HEK293 (cell line): ENCODE measurements at regions not wholly inside any gene's neighbourhood (a gene's known extent, or its start where the extent isn't known, plus 50 kb on each side); places are given as distances from the start of the nearest gene placed in this dataset.

ENCODE experiments used
- CTCF ChIA-PET: fragments of 350-600 bp; formaldehyde crosslinking; extraction: SDS; loops from one replicate; lab custom pipeline; 2021; ENCODE audit warnings: antibody characterized with exemption; lab: Yijun Ruan, JAX
- POLR2A ChIA-PET: fragments of 300-600 bp; formaldehyde crosslinking; extraction: SDS; loops from one replicate; lab custom pipeline; 2020; ENCODE audit warnings: antibody characterized with exemption, inconsistent platforms; lab: Yijun Ruan, JAX
- H3K27ac ChIP-seq: fragments of 200-500 bp; sonication (Bioruptor generic); 2 replicates; pipeline ENCODE4 v1.5.1; 2014; ENCODE audit warnings: low read depth, low read length, control low read depth, inconsistent platforms; ENCODE audit errors: extremely low read depth
- H3K36me3 ChIP-seq, 2 experiments: fragments of 200-500 bp in 1 of 2; sonication (Bioruptor generic) in 1 of 2; 1 replicate in 1 of 2; 2 replicates in 1 of 2; pipeline ENCODE4 v1.5.1; 2014 to 2017; ENCODE audit warnings: inconsistent platforms in 2 of 2, low read length in 2 of 2; ENCODE audit not compliant: control insufficient read depth in 2 of 2, insufficient read depth in 1 of 2
- H3K4me1 ChIP-seq: fragments of 200-500 bp; sonication (Bioruptor generic); 2 replicates; pipeline ENCODE4 v1.5.1; 2014; ENCODE audit warnings: mild to moderate bottlenecking, low read length, inconsistent platforms; ENCODE audit not compliant: control insufficient read depth, insufficient read depth
- H3K4me3 ChIP-seq: 2 replicates; pipeline ENCODE4 v1.5.1; 2011; ENCODE audit warnings: low read depth, mild to moderate bottlenecking, control low read depth, low read length, moderate library complexity
- H3K9me3 ChIP-seq: fragments of 200-500 bp; sonication (Bioruptor generic); 2 replicates; pipeline ENCODE4 v1.5.1; 2014; ENCODE audit warnings: low read depth, low read length, inconsistent platforms; ENCODE audit not compliant: control insufficient read depth, insufficient read depth
- GFI1B ChIP-seq: fragments of 450-650 bp; formaldehyde crosslinking; IDR thresholded peaks from 2 replicates; pipeline ENCODE4 v1.5.1; 2016; ENCODE audit warnings: missing biosample characterization, missing genetic modification characterization
- GLIS1 ChIP-seq: fragments of 450-650 bp; formaldehyde crosslinking; IDR thresholded peaks from 2 replicates; pipeline ENCODE4 v1.5.1; 2016; ENCODE audit warnings: missing biosample characterization, missing genetic modification characterization
- HOXC10 ChIP-seq: sonication (generic); formaldehyde crosslinking; IDR thresholded peaks from 2 replicates; pipeline ENCODE4 v1.8.1; 2023; ENCODE audit warnings: mild to moderate bottlenecking, missing genetic modification reagents
- KLF10 ChIP-seq: fragments of 450-650 bp; IDR thresholded peaks from 2 replicates; pipeline ENCODE4 v1.5.1; 2018; ENCODE audit warnings: missing biosample characterization, mild to moderate bottlenecking, missing genetic modification characterization
- PBX3 ChIP-seq: sonication (generic); formaldehyde crosslinking; IDR thresholded peaks from 2 replicates; pipeline ENCODE4 v1.8.1; 2022; ENCODE audit warnings: mild to moderate bottlenecking, moderate library complexity, missing genetic modification reagents
- REPIN1 ChIP-seq: fragments of 450-650 bp; formaldehyde crosslinking; IDR thresholded peaks from 2 replicates; pipeline ENCODE4 v1.5.1; 2017; ENCODE audit warnings: missing biosample characterization, missing genetic modification characterization, low read depth
- SETDB1 ChIP-seq: IDR thresholded peaks from one replicate; pipeline ENCODE4 v1.6.1; 2017; ENCODE audit warnings: mild to moderate bottlenecking, low read length, moderate library complexity, mixed read lengths; ENCODE audit not compliant: insufficient read length
- TRIM28 ChIP-seq: IDR thresholded peaks from 2 replicates; pipeline ENCODE4 v1.6.1; 2011; ENCODE audit warnings: low read length, control low read depth, borderline replicate concordance
- ZBTB21 ChIP-seq: fragments of 450-650 bp; formaldehyde crosslinking; IDR thresholded peaks from 2 replicates; pipeline ENCODE4 v1.5.1; 2017; ENCODE audit warnings: missing biosample characterization, missing genetic modification characterization
- ZEB2 ChIP-seq: fragments of 450-650 bp; formaldehyde crosslinking; IDR thresholded peaks from 2 replicates; pipeline ENCODE4 v1.5.1; 2016; ENCODE audit warnings: missing biosample characterization, missing genetic modification characterization
- ZIC2 ChIP-seq: fragments of 450-650 bp; formaldehyde crosslinking; IDR thresholded peaks from 2 replicates; pipeline ENCODE4 v1.5.1; 2016; ENCODE audit warnings: missing biosample characterization, missing genetic modification characterization
- ZNF16 ChIP-seq: fragments of 450-650 bp; formaldehyde crosslinking; IDR thresholded peaks from 2 replicates; pipeline ENCODE4 v1.5.1; 2016; ENCODE audit warnings: low read depth, missing biosample characterization, missing genetic modification characterization
- ZNF174 ChIP-seq: fragments of 450-650 bp; formaldehyde crosslinking; IDR thresholded peaks from 2 replicates; pipeline ENCODE4 v1.5.0; 2017; ENCODE audit warnings: missing biosample characterization, mild to moderate bottlenecking, missing genetic modification characterization
- ZNF24 ChIP-seq: fragments of 450-650 bp; formaldehyde crosslinking; IDR thresholded peaks from 2 replicates; pipeline ENCODE4 v1.5.1; 2016; ENCODE audit warnings: missing biosample characterization, missing genetic modification characterization
- ZNF311 ChIP-seq: fragments of 450-650 bp; formaldehyde crosslinking; IDR thresholded peaks from 2 replicates; pipeline ENCODE4 v1.5.1; 2017; ENCODE audit warnings: missing biosample characterization, missing genetic modification characterization, borderline replicate concordance
- ZNF366 ChIP-seq: fragments of 450-650 bp; formaldehyde crosslinking; conservative IDR thresholded peaks from 2 replicates; pipeline ENCODE4 v1.5.1; 2016; ENCODE audit warnings: missing biosample characterization, missing genetic modification characterization
- ZNF37A ChIP-seq: fragments of 450-650 bp; IDR thresholded peaks from 2 replicates; pipeline ENCODE4 v1.5.1; 2018; ENCODE audit warnings: missing biosample characterization, missing genetic modification characterization
- ZNF48 ChIP-seq: fragments of 450-650 bp; formaldehyde crosslinking; IDR thresholded peaks from 2 replicates; pipeline ENCODE4 v1.5.1; 2016; ENCODE audit warnings: missing biosample characterization, missing genetic modification characterization
- ZNF580 ChIP-seq: fragments of 450-650 bp; formaldehyde crosslinking; IDR thresholded peaks from 2 replicates; pipeline ENCODE4 v1.5.1; 2016; ENCODE audit warnings: missing biosample characterization, missing genetic modification characterization
- ZNF626 ChIP-seq: fragments of 450-650 bp; sonication (Bioruptor Pico); formaldehyde crosslinking; IDR thresholded peaks from 2 replicates; pipeline ENCODE4 v1.5.1; 2018; ENCODE audit warnings: missing biosample characterization, missing genetic modification characterization, inconsistent platforms
- ZNF658 ChIP-seq: fragments of 450-650 bp; formaldehyde crosslinking; IDR thresholded peaks from 2 replicates; pipeline ENCODE4; 2016; ENCODE audit warnings: missing biosample characterization, missing genetic modification characterization
- ZNF664 ChIP-seq: fragments of 450-650 bp; formaldehyde crosslinking; IDR thresholded peaks from 2 replicates; pipeline ENCODE4 v1.5.1; 2016; ENCODE audit warnings: missing biosample characterization, missing genetic modification characterization
- ZNF768 ChIP-seq: fragments of 450-650 bp; formaldehyde crosslinking; IDR thresholded peaks from 2 replicates; pipeline ENCODE4 v1.5.1; 2018; ENCODE audit warnings: missing biosample characterization, mild to moderate bottlenecking, missing genetic modification characterization
- ZNF776 ChIP-seq: fragments of 450-650 bp; formaldehyde crosslinking; IDR thresholded peaks from 2 replicates; pipeline ENCODE4 v1.5.0; 2017; ENCODE audit warnings: missing biosample characterization, missing genetic modification characterization, borderline replicate concordance
- TF ChIP-seq, protein P1 (sequence below): fragments of 450-650 bp; formaldehyde crosslinking; IDR thresholded peaks from 2 replicates; pipeline ENCODE4 v1.5.1; 2016; ENCODE audit warnings: missing biosample characterization, missing genetic modification characterization
- TF ChIP-seq, protein P2 (sequence below): fragments of 450-650 bp; formaldehyde crosslinking; IDR thresholded peaks from 2 replicates; pipeline ENCODE4 v1.5.1; 2016; ENCODE audit warnings: missing biosample characterization, missing genetic modification characterization

- TF ChIP-seq ZNF664 (tag by site-specific recombination), result no peak
- TF ChIP-seq GFI1B (tag by site-specific recombination), result no peak
- no peak for TF ChIP-seq ZNF580 (tag by site-specific recombination)
- no peak for TF ChIP-seq ZNF24 (tag by site-specific recombination)
- POLR2A ChIA-PET, result no interaction called here
Observed at GRCh38 chr1:189274267-189274666, 1203.4 kb downstream of the BRINP3 start.

GRCh38 chr1:189275796-189276195 lies 1201.9 kb downstream of the BRINP3 start:
- TF ChIP-seq ZNF580 (tag by site-specific recombination) (no peak), ZNF626 (tag by site-specific recombination) (no peak), ZIC2 (tag by site-specific recombination) (no peak), ZNF16 (no peak), HOXC10 (CRISPR knock-in tag) (no peak)
- ChIA-PET CTCF (interaction anchor here (0.6 kb wide), 2 partner anchors 493 to 681 kb away, joined by 4 read pairs; no protein-coding TSS in a partner anchor), POLR2A (no interaction called here)
- Histone ChIP-seq H3K36me3 (no peaks in the 10 kb centered on the region), H3K4me3 (no peak overlapping the region), H3K27ac (no peak overlapping the region), H3K9me3 (no peaks in the 10 kb centered on the region), H3K4me1 (no peaks in the 10 kb centered on the region)

More at GRCh38 chr1:189274267-189274666, 1203.4 kb downstream of the BRINP3 start:
- H3K4me1 ChIP-seq, result no peaks in the 10 kb centered on the region
- no peaks in the 10 kb centered on the region for H3K9me3 ChIP-seq
- no peak overlapping the region for H3K27ac ChIP-seq
- H3K4me3 ChIP-seq, result no peak overlapping the region
- no peaks in the 10 kb centered on the region for H3K36me3 ChIP-seq
- CTCF ChIA-PET, result no interaction called here

DNA sequence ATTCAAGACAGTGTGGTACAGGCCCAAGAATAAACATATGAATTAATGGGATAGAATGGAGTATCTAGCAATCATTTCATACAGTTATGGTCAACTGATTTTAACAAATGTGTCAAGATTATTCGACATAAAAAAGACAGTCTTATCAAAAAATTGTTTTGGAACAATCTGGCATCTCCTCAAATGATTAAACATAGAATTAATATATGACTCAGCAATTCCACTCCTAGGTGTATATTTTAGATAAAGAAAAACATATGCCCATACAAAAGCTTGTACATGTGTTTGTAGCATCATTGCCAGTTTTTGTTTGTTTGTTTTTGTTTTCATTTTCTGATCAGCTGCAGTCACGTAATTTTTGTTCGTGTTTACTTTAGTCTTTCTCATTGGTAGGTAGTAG lies 1188.3 kb downstream of the BRINP3 start:
- H3K36me3 ChIP-seq, result no peaks in the 10 kb centered on the region
- no peaks in the 10 kb centered on the region for H3K4me1 ChIP-seq
- H3K27ac ChIP-seq, result no peak overlapping the region
- TF ChIP-seq, protein P1, sequence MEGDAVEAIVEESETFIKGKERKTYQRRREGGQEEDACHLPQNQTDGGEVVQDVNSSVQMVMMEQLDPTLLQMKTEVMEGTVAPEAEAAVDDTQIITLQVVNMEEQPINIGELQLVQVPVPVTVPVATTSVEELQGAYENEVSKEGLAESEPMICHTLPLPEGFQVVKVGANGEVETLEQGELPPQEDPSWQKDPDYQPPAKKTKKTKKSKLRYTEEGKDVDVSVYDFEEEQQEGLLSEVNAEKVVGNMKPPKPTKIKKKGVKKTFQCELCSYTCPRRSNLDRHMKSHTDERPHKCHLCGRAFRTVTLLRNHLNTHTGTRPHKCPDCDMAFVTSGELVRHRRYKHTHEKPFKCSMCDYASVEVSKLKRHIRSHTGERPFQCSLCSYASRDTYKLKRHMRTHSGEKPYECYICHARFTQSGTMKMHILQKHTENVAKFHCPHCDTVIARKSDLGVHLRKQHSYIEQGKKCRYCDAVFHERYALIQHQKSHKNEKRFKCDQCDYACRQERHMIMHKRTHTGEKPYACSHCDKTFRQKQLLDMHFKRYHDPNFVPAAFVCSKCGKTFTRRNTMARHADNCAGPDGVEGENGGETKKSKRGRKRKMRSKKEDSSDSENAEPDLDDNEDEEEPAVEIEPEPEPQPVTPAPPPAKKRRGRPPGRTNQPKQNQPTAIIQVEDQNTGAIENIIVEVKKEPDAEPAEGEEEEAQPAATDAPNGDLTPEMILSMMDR (tag by site-specific recombination), result no peak
- no peak for TF ChIP-seq ZNF768
- no peak for TF ChIP-seq SETDB1
- TF ChIP-seq ZEB2 (tag by site-specific recombination), result no peak
- no peak for TF ChIP-seq ZBTB21 (tag by site-specific recombination)
- TF ChIP-seq HOXC10 (CRISPR knock-in tag), result no peak
- no peak for TF ChIP-seq ZNF776 (tag by site-specific recombination)
- no peak for TF ChIP-seq GLIS1 (tag by site-specific recombination)
- TF ChIP-seq ZNF174 (tag by site-specific recombination), result no peak
- TF ChIP-seq TRIM28, result no peak
- no peak for TF ChIP-seq PBX3
- TF ChIP-seq ZNF658, result no peak
- TF ChIP-seq REPIN1 (tag by site-specific recombination), result no peak
- no peak for TF ChIP-seq KLF10 (tag by site-specific recombination)
- TF ChIP-seq ZNF48, result no peak
- no peak for TF ChIP-seq ZNF37A (tag by site-specific recombination)
- TF ChIP-seq, protein P2, sequence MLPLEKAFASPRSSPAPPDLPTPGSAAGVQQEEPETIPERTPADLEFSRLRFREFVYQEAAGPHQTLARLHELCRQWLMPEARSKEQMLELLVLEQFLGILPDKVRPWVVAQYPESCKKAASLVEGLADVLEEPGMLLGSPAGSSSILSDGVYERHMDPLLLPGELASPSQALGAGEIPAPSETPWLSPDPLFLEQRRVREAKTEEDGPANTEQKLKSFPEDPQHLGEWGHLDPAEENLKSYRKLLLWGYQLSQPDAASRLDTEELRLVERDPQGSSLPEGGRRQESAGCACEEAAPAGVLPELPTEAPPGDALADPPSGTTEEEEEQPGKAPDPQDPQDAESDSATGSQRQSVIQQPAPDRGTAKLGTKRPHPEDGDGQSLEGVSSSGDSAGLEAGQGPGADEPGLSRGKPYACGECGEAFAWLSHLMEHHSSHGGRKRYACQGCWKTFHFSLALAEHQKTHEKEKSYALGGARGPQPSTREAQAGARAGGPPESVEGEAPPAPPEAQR, result no peak
- no peak for TF ChIP-seq ZNF366
- no peak for TF ChIP-seq ZNF311 (tag by site-specific recombination)
- CTCF ChIA-PET, result no interaction called here
- no peak overlapping the region for H3K4me3 ChIP-seq
- POLR2A ChIA-PET, result no interaction called here
- no peaks in the 10 kb centered on the region for H3K9me3 ChIP-seq
